HCT116 (cell line): ENCODE measurements at regions not wholly inside any gene's neighbourhood (a gene's known extent, or its start where the extent isn't known, plus 50 kb on each side); places are given as distances from the start of the nearest gene placed in this dataset.

Experiments used
- ATAC-seq: fragments of 200-7000 bp; cut with Tn5 transposase; 2 replicates; pipeline ENCODE4 v1.9.1; 2020; ENCODE audit warnings: mild to moderate bottlenecking, moderate library complexity
- BruUV-seq: library from RNA; stranded (reverse); fragments of 400-500 nt; replicated peaks from 2 replicates; lab custom pipeline; 2021; lab: Mats Ljungman, UMichigan
- CTCF ChIA-PET: fragments of 300-600 bp; sonication (Branson Sonifier 250); formaldehyde crosslinking; loops from one replicate; lab custom pipeline; 2021; ENCODE audit warnings: antibody characterized with exemption; lab: Charles Lee
- POLR2A ChIA-PET: fragments of 300-600, 350-600 bp; sonication (Branson Sonifier 250); formaldehyde crosslinking; loops from one replicate; lab custom pipeline; 2021; ENCODE audit warnings: antibody characterized with exemption; lab: Charles Lee
- RAD21 ChIA-PET, 2 experiments: fragments of 300-600 bp; sonication (Branson Sonifier 250); formaldehyde crosslinking; loops; one replicate each; lab custom pipeline; 2023; ENCODE audit warnings: low total read pairs in 2 of 2; ENCODE audit not compliant: uncharacterized antibody in 2 of 2, unreplicated experiment in 2 of 2, low non-redundant PET in 1 of 2; lab: Charles Lee
- DNase-seq: peaks from one replicate; pipeline ENCODE4 v3.0.0-alpha.2; 2010; ENCODE audit warnings: low read depth, low spot score
- H2AFZ ChIP-seq: fragments of 200-600 bp; shearing (Covaris generic), sonication (generic); 2 replicates; pipeline ENCODE4 v1.6.1; 2017; ENCODE audit warnings: low read depth, mixed run types, mixed read lengths, antibody characterized with exemption, low read length; ENCODE audit not compliant: poor library complexity, severe bottlenecking
- H3K27ac ChIP-seq: 2 replicates; pipeline ENCODE4 v1.5.1; 2012; ENCODE audit warnings: low read depth, low read length
- H3K27me3 ChIP-seq: fragments of 200-600 bp; sonication (generic); 2 replicates; pipeline ENCODE4 v1.6.1; 2016; ENCODE audit warnings: mixed run types, low read length, mixed read lengths; ENCODE audit not compliant: insufficient read depth
- H3K36me3 ChIP-seq, 2 experiments: fragments of 200-500 bp in 1 of 2; fragments of 200-600 bp in 1 of 2; sonication (Bioruptor generic) in 1 of 2; sonication (generic) in 1 of 2; 2 replicates each; pipeline versions ENCODE4 v1.5.1 to v1.6.1; 2014 to 2016; ENCODE audit warnings: low read length in 2 of 2, inconsistent platforms in 1 of 2, mixed read lengths in 1 of 2, mixed run types in 1 of 2; ENCODE audit not compliant: insufficient read depth in 2 of 2, control insufficient read depth in 1 of 2
- H3K4me1 ChIP-seq, 2 experiments: fragments of 200-600 bp in 1 of 2; sonication (generic) in 1 of 2; 2 replicates each; pipeline versions ENCODE4 v1.5.1 to v1.6.1; 2012 to 2017; ENCODE audit warnings: low read length in 2 of 2, inconsistent platforms in 1 of 2, mild to moderate bottlenecking in 1 of 2, mixed read lengths in 1 of 2, mixed run types in 1 of 2, moderate library complexity in 1 of 2; ENCODE audit not compliant: insufficient read depth in 2 of 2, control insufficient read depth in 1 of 2
- H3K4me2 ChIP-seq: fragments of 200-600 bp; sonication (generic); 2 replicates; pipeline ENCODE4 v1.6.1; 2017; ENCODE audit warnings: mixed run types, low read length, mixed read lengths
- H3K4me3 ChIP-seq, 2 experiments: fragments of 200-600 bp in 1 of 2; sonication (generic) in 1 of 2; replicated peaks in 1 of 2; 2 replicates each; pipeline ENCODE4 v1.5.1; 2011 to 2016; ENCODE audit warnings: low read length in 2 of 2, control low read depth in 1 of 2, low read depth in 1 of 2, mild to moderate bottlenecking in 1 of 2, mixed read lengths in 1 of 2, mixed run types in 1 of 2
- H3K79me2 ChIP-seq: fragments of 200-600 bp; sonication (generic); 2 replicates; pipeline ENCODE4 v1.6.1; 2017; ENCODE audit warnings: mild to moderate bottlenecking, mixed run types, low read length, moderate library complexity, mixed read lengths; ENCODE audit not compliant: insufficient read depth
- H3K9ac ChIP-seq: fragments of 200-600 bp; sonication (generic); 2 replicates; pipeline ENCODE4 v1.6.1; 2016; ENCODE audit warnings: low read length, mixed read lengths
- H3K9me2 ChIP-seq: fragments of 200-600 bp; sonication (generic), shearing (Covaris generic); 2 replicates; pipeline ENCODE4 v1.6.1; 2017; ENCODE audit warnings: mixed run types, mild to moderate bottlenecking, moderate library complexity; ENCODE audit not compliant: insufficient read depth
- H3K9me3 ChIP-seq, 2 experiments: fragments of 200-500 bp in 1 of 2; fragments of 200-600 bp in 1 of 2; sonication (Bioruptor generic) in 1 of 2; sonication (generic) in 1 of 2; 2 replicates each; pipeline ENCODE4 v1.6.1; 2014 to 2017; ENCODE audit warnings: low read length in 2 of 2, mixed read lengths in 2 of 2, inconsistent platforms in 1 of 2, low read depth in 1 of 2, mild to moderate bottlenecking in 1 of 2, mixed run types in 1 of 2, moderate library complexity in 1 of 2; ENCODE audit not compliant: control insufficient read depth in 1 of 2, insufficient read depth in 1 of 2
- H4K20me1 ChIP-seq: fragments of 200-600 bp; sonication (generic), shearing (Covaris generic); 2 replicates; pipeline ENCODE4 v1.6.1; 2017; ENCODE audit warnings: mixed run types, mild to moderate bottlenecking, moderate library complexity; ENCODE audit not compliant: insufficient read depth
- EGR1 ChIP-seq: IDR thresholded peaks from 2 replicates; pipeline ENCODE4 v1.6.1; 2012; ENCODE audit warnings: low read depth
- SP1 ChIP-seq: IDR thresholded peaks from 2 replicates; pipeline ENCODE4 v1.6.1; 2012; ENCODE audit warnings: low read depth
- TCF7L2 ChIP-seq: IDR thresholded peaks from 2 replicates; pipeline ENCODE4 v1.7.0; 2011; ENCODE audit warnings: borderline replicate concordance, inconsistent platforms; ENCODE audit not compliant: insufficient read depth, insufficient read length; ENCODE audit errors: extremely low read depth
- ZNF274 ChIP-seq: fragments of 200-500 bp; sonication (Bioruptor generic); IDR thresholded peaks from 2 replicates; pipeline ENCODE4 v1.6.1; 2014; ENCODE audit warnings: mild to moderate bottlenecking, low read depth, low read length, inconsistent platforms
- intact Hi-C: fragments of 100-400 bp; cut with micrococcal nuclease; formaldehyde crosslinking; loops from 2 replicates; pipeline ENCODE4 v1.10.0; 2022
- TF ChIP-seq, protein P1 (sequence below), 3 experiments: fragments of 200-600 bp in 1 of 3; sonication (generic) in 1 of 3; IDR thresholded peaks in 2 of 3; conservative IDR thresholded peaks in 1 of 3; 2 replicates each; pipeline ENCODE4 v1.5.1; 2012 to 2017; ENCODE audit warnings: low read depth in 2 of 3, low read length in 2 of 3, antibody characterized with exemption in 1 of 3, borderline replicate concordance in 1 of 3, control low read depth in 1 of 3, mild to moderate bottlenecking in 1 of 3, mixed read lengths in 1 of 3, mixed run types in 1 of 3, moderate library complexity in 1 of 3; ENCODE audit not compliant: insufficient read depth in 1 of 3
- TF ChIP-seq, protein P2 (sequence below): IDR thresholded peaks from 2 replicates; pipeline ENCODE4 v1.6.1; 2012; ENCODE audit warnings: low read depth

DNA sequence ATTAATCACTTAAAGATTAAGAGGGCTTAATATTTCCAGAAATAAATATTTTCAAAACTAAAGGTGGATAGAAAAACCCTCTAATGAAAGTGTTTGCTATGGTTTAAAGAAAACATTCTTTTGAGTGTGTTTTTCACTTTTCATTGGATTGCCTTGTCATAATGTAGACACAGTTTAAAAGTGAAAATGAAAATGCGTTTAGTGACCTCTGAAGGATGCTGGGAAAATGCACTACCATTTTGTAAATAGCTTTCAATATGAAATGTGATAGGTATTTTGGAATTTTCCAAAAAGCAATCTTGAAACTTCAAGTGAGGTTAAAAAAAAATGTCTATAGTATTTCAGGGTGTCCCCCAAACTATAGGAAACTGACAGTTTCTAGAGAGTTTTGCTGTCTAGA is 642.2 kb downstream of the C4orf33 start:
- ChIA-PET RAD21 (no interaction called here), POLR2A (no interaction called here), CTCF (no interaction called here)
- no peak overlapping the region for H3K4me3 ChIP-seq
- H4K20me1 ChIP-seq = no peaks in the 10 kb centered on the region
- DNase-seq (no peak), ATAC-seq (no peak)
- no peaks in the 10 kb centered on the region for H3K9me2 ChIP-seq
- H3K27ac ChIP-seq = no peak overlapping the region
- no TSS peak for BruUV-seq
- no peaks in the 10 kb centered on the region for H3K27me3 ChIP-seq
- H2AFZ ChIP-seq = no peak overlapping the region
- H3K79me2 ChIP-seq = no peaks in the 10 kb centered on the region
- H3K9ac ChIP-seq = no peak overlapping the region
- no peak overlapping the region for H3K4me2 ChIP-seq
- no peaks in the 10 kb centered on the region for H3K36me3 ChIP-seq
- no peaks in the 10 kb centered on the region for H3K9me3 ChIP-seq
- intact Hi-C loops = no loop called here
- no peaks in the 10 kb centered on the region for H3K4me1 ChIP-seq
- TF ChIP-seq EGR1 = no peak
- no peak for TF ChIP-seq SP1
- TF ChIP-seq, protein P1, sequence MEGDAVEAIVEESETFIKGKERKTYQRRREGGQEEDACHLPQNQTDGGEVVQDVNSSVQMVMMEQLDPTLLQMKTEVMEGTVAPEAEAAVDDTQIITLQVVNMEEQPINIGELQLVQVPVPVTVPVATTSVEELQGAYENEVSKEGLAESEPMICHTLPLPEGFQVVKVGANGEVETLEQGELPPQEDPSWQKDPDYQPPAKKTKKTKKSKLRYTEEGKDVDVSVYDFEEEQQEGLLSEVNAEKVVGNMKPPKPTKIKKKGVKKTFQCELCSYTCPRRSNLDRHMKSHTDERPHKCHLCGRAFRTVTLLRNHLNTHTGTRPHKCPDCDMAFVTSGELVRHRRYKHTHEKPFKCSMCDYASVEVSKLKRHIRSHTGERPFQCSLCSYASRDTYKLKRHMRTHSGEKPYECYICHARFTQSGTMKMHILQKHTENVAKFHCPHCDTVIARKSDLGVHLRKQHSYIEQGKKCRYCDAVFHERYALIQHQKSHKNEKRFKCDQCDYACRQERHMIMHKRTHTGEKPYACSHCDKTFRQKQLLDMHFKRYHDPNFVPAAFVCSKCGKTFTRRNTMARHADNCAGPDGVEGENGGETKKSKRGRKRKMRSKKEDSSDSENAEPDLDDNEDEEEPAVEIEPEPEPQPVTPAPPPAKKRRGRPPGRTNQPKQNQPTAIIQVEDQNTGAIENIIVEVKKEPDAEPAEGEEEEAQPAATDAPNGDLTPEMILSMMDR (IDR thresholded peaks at IDR 0.05 in 2 of 3, conservative IDR thresholded peaks at IDR 0.05 in 1 of 3; ENCODE audit: borderline replicate concordance in 1 of 3, insufficient read depth in 1 of 3, low read depth in 2 of 3, low read length in 2 of 3) = no peak
- no peak for TF ChIP-seq ZNF274
- no peak for TF ChIP-seq TCF7L2
- TF ChIP-seq, protein P2, sequence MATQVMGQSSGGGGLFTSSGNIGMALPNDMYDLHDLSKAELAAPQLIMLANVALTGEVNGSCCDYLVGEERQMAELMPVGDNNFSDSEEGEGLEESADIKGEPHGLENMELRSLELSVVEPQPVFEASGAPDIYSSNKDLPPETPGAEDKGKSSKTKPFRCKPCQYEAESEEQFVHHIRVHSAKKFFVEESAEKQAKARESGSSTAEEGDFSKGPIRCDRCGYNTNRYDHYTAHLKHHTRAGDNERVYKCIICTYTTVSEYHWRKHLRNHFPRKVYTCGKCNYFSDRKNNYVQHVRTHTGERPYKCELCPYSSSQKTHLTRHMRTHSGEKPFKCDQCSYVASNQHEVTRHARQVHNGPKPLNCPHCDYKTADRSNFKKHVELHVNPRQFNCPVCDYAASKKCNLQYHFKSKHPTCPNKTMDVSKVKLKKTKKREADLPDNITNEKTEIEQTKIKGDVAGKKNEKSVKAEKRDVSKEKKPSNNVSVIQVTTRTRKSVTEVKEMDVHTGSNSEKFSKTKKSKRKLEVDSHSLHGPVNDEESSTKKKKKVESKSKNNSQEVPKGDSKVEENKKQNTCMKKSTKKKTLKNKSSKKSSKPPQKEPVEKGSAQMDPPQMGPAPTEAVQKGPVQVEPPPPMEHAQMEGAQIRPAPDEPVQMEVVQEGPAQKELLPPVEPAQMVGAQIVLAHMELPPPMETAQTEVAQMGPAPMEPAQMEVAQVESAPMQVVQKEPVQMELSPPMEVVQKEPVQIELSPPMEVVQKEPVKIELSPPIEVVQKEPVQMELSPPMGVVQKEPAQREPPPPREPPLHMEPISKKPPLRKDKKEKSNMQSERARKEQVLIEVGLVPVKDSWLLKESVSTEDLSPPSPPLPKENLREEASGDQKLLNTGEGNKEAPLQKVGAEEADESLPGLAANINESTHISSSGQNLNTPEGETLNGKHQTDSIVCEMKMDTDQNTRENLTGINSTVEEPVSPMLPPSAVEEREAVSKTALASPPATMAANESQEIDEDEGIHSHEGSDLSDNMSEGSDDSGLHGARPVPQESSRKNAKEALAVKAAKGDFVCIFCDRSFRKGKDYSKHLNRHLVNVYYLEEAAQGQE = no peak
